GM18870 (cell line): ENCODE measurements at regions not wholly inside any gene's neighbourhood (a gene's known extent, or its start where the extent isn't known, plus 50 kb on each side); places are given as distances from the start of the nearest gene placed in this dataset.
"Not testable (repeated sequence)": the region's sequence is repeated elsewhere in the genome, so short reads cannot be mapped to it uniquely, and the experiment has no call there.

ENCODE experiments used
- ATAC-seq: cut with Tn5 transposase; IDR thresholded peaks from one replicate; pipeline ENCODE4 v1.9.1; 2021; ENCODE audit warnings: moderate library complexity; ENCODE audit not compliant: unreplicated experiment

DNA sequence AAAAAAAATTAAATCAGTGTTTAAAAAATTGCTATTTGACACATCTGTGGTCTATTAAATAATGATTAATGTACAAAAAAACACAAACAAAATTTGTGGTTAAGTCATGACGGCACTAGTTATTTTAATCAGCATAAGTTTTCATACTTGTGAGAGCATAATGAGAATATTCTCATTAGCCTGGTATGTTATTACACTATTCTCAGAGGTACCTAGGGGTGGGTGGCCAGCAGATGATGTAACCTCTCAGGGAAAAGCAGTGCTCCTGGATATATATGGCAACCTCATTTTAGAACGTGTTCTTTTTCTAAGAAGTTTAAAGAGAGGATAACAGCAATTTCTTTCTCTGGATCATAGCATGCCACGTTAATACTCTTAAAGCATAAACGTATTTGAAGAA lies 109.2 kb downstream of the GJA1 start:
- no peak for ATAC-seq

DNA sequence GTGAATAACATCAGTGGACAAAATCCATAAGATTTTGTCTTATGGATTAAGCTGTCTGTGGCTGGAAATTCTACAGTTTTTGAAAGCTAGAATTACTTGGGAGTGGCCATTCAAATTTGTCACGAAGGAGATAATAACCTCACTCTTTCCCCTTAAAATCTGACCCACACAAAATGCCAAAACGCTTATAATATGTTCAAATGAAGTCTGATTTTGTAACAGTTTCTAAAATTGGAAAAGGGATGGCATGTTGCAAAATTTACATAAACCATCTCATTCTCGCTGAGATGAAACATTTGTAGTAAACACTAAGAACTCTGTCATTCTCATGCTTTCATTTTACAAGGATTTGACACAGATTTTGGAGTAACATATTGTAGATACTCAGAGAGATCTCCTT lies 112.7 kb downstream of the GJA1 start:
- ATAC-seq = no peak

GRCh38 chr6:121549736-121550135 lies 114.3 kb downstream of the GJA1 start:
- no peak for ATAC-seq

DNA sequence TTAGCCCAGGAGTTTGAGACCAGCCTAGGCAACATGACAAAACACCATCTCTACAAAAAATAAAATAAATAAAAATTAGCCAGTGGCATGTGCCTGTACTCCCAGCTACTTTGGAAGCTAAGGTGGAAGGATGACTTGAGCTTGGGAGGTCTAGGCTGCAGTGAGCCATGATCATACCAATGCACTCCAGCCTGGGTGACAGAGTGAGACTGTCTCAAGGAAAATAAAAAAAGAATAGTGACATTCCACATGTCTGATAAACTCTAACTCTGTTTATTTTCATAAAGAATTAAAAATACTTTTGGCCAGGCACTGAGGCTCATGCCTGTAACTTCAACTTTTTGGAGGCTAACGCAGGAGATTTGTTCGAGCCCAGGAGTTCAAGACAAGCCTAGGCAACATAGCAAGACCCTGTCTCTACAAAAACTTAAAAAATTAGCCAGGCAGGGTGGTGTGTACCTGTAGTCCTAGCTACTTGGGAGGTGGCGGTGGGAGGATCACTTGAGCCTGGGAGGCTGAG lies 115.1 kb downstream of the GJA1 start:
- no peak for ATAC-seq

- ATAC-seq = no peak
These were observed 119.8 kb downstream of the GJA1 start for GRCh38 chr6:121555201-121555600.

DNA sequence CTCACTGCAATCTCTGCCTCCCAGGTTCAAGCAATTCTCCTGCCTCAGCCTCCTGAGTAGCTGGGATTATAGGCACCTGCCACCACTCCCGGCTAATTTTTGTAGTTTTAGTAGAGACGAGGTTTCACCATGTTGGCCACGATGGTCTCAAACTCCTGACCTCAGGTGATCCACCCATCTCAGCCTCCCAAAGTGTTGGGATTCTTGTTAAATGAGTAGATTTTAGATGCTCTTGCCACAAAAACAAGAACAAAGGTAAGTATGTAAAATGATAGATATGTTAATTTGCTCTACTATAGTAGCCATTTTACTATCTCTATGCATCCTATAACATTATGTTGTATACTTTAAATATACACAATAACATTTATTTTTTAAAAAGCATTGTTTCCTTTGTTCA lies 120.7 kb downstream of the GJA1 start:
- ATAC-seq = not testable (repeated sequence)

DNA sequence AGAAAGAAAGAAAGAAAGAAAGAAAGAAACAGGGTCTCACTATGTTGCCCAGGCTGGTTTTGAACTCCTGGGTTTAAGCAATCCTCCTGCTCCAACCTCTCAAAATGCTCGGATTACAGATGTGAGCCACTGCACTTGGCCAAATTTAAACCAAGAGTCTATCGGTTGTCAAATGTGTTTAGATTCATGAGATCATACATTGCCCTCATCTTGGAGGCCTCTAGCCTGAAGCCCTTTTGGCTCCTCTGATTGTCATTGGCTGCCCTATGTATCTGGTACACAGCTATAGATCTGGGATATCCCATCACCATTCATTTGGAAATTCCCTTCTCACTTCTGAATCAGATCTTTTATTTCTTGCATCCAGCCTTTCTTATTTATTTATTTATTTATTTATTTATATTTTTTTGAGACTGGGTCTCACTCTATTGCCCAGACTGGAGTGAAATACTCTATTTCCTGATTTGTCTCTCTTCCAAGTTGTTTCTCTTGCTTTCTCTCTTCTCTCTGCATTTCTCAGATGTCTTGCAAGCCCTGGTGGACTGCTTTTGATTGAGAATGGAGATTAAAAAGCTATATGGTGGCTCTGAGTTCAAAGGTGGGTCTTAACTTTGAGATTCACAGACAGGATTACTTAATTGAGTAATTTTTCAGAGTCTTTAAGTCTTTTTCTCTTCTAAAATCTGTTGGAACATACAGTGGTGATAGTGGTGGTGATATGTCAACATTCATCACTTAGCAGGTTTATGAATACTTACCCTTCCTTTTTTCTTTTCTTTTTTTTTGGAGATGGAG lies 121.9 kb downstream of the GJA1 start:
- ATAC-seq = no peak

GRCh38 chr6:121559611-121560269 lies 124.3 kb downstream of the GJA1 start:
- ATAC-seq = no peak

DNA sequence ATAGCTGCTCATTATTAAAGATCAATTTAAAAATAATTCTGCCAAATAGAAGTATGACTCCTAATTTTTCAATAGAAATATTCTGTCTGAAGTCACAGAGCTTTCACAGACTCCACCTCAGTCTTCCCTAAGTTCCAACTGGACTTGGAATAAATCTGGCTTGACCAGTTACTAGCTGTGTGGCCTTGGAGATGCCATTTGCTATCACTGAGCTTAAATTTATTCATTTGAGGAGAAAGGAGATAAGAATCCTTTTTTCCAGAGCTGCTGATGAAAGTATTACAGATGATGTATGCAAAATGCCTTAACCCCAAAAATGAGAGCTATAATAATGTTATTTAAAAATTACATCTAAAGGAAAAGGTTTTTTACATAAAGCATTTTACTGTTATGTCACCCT lies 125.0 kb downstream of the GJA1 start:
- no peak for ATAC-seq

GRCh38 chr6:121563286-121563685 lies 127.8 kb downstream of the GJA1 start:
- no peak for ATAC-seq

DNA sequence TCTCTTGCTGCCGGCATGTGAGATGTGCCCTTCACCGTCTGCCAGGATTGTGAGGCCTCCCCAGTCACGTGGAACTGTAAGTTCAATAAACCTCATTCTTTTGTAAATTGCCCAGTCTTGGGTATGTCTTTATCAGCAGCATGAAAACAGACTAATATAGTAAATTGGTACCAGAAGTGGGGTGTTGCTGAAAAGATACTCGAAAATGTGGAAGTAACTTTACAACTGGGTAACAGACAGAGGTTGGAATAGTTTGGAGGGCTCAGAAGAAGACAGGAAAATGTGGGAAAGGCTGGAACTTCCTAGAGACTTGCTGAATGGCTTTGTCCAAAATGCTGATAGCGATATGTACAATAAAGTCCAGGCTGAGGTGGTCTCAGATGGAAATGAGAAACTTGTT lies 129.1 kb downstream of the GJA1 start:
- not testable (repeated sequence) for ATAC-seq

DNA sequence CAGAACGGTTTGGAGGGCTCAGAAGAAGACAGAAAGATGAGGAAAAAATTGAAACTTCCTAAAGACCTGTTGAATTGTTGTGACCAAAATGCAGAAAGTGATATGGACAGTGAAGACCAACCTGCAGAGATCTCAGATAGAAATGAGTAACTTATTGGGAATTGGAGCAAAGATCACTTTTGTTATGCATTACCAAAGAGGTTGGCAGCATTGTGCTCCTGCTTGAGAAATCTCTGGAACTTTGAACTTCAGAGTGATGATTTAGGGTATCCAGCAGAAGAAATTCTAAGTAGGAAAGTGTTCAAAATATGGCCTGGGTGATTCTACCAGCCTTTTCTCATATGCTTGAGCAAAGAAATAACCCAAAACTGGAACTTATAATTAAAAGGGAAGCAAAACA lies 136.0 kb downstream of the GJA1 start:
- no peak for ATAC-seq

GRCh38 chr6:121573481-121573880 lies 138.0 kb downstream of the GJA1 start:
- ATAC-seq = no peak

GRCh38 chr6:121578216-121578615 lies 142.8 kb downstream of the GJA1 start:
- ATAC-seq = no peak

DNA sequence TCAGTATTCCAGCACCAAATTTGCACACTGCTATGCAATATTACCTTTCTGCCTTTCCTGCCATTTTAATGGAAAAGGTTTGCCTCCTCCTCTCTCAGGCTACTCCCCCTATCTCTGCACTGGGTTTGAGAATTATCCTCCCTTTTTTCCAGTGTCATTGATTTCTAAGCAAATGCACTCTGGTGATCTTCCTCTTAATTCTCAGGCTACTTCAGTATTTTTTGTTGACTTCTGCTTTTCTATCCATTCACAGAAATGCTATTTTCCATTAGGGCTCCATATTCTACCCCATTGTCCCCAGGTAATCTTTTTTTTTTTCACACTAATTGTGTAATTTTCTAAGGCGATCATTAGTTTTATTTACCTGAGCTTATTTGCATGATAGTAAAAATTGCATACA lies 144.0 kb downstream of the GJA1 start:
- no peak for ATAC-seq

DNA sequence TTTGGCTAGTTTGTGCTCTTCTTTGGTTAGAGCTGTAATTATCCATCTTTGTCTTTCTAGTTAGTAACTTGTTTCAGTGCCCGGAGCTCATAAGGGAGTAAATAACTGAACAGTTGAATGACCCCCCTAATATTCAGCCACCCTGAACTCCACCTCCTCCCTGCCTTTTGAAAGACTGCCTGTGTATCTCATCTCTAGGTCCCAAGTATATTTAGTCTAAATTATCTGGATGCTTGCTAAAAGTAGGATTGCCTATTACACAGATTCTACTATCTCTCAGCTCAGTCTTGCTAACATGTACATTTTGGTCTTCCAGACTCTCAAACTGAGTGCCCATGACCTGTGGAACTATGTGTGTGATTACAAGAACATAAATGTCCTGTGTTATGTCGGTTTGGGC lies 145.9 kb downstream of the GJA1 start:
- ATAC-seq = no peak

- ATAC-seq = no peak
These were observed 146.8 kb downstream of the GJA1 start for GRCh38 chr6:121582262-121582661.

GRCh38 chr6:121584586-121585369 lies 149.3 kb downstream of the GJA1 start:
- no peak for ATAC-seq

GRCh38 chr6:121590438-121590837 lies 155.0 kb downstream of the GJA1 start:
- no peak for ATAC-seq

- no peak for ATAC-seq
These were observed 155.5 kb downstream of the GJA1 start for GRCh38 chr6:121590916-121591315.

DNA sequence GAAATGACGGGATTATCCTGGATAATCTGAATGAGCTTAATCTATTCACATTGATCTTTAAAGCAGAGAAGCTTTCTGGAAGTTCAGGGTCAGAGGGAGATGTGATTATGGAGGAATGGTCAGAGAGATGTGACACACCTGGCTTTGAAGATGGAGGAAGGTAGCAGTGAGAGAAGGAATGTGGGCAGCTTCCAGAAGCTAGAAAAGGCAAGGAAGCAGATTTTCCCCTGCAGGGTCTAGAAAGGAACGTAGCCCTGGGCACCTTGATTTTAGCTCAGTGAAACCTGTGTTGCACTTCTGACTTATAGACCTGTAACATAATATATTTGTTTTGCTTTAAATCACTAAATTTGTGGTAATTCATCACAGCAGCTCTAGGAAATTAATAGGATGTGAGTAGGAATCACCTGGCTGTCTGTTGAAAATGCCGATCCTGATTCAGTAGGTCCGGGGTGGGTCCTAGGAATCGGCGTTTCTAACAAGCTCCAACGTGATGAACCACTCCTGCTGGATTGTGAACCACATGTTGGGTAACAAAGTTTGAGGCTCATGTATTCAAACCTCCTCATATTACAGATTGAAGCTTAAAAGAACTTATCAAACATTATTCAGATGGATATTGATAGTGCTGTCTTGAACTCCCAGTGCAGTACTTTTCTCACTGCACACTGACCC lies 157.0 kb downstream of the GJA1 start:
- ATAC-seq = no peak
